ENCODE measurements at regions not wholly inside any gene's neighbourhood (a gene's known extent, or its start where the extent isn't known, plus 50 kb on each side); places are given as distances from the start of the nearest gene placed in this dataset.

DNA sequence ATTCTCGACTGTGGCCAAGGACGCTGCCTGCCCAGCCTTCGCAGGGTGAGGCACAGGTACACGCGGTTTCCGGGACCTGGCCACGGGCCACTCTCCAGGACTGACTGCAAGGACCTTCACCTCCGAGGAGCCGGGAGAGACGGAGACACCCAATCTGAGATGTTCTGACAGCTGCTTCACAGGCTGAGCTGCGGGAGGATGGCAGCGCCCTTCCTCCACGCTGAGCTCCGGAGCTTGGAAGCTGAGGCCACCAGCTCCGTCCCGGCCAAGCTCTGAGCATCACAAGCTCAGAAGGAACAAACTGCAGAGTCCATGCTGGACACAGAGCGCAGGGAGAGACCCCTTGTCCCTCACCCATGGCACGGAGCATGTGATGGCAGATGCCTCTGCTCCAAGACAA is 71.1 kb upstream of the CTDP1 start:
- no peaks in the 10 kb centered on the region for H3K36me3 ChIP-seq
- no peaks in the 10 kb centered on the region for H3K4me1 ChIP-seq (ENCODE audit: control insufficient read depth in 1 of 2, low read depth in 2 of 2)
- H3K27ac ChIP-seq = no peak overlapping the region
- H3K27me3 ChIP-seq (replicated peaks; ENCODE audit: insufficient read depth) = no peaks in the 10 kb centered on the region
- ATAC-seq (ENCODE audit: insufficient number of reproducible peaks, low FRiP score, low read depth) (no peak), DNase-seq (ENCODE audit: low spot score) (no peak)
- H3K4me3 ChIP-seq = no peak overlapping the region
- H3K9me3 ChIP-seq = no peaks in the 10 kb centered on the region
- TF ChIP-seq, protein P1, sequence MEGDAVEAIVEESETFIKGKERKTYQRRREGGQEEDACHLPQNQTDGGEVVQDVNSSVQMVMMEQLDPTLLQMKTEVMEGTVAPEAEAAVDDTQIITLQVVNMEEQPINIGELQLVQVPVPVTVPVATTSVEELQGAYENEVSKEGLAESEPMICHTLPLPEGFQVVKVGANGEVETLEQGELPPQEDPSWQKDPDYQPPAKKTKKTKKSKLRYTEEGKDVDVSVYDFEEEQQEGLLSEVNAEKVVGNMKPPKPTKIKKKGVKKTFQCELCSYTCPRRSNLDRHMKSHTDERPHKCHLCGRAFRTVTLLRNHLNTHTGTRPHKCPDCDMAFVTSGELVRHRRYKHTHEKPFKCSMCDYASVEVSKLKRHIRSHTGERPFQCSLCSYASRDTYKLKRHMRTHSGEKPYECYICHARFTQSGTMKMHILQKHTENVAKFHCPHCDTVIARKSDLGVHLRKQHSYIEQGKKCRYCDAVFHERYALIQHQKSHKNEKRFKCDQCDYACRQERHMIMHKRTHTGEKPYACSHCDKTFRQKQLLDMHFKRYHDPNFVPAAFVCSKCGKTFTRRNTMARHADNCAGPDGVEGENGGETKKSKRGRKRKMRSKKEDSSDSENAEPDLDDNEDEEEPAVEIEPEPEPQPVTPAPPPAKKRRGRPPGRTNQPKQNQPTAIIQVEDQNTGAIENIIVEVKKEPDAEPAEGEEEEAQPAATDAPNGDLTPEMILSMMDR (IDR thresholded peaks at IDR 0.05) = no peak

DNA sequence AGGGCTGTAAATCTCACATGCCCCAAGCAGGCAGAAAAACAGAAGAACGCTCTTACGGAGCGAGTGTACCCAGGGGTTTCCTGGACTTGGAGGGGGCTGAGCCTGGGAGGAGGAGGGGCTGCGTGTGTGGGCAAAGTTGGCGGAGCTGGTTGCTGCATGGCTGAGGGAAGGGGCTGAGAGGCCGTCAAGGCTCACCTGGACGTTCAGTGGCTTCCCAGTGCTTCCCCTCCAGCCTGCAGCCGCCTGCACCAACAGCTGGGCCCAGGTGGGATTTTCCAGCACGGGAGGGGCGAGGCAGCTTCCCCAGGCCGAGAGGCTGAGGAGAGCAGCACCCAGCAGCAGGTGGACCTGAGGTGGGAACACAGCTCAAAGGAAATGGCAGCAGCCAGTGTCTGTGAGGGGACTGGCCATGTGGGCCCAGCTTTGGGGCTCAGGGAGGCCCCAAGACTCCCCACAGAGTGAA is 70.6 kb upstream of the CTDP1 start:
- Histone ChIP-seq H3K9me3 (no peaks in the 10 kb centered on the region), H3K27me3 (replicated peaks; ENCODE audit: insufficient read depth) (no peaks in the 10 kb centered on the region), H3K27ac (no peak overlapping the region), H3K36me3 (no peaks in the 10 kb centered on the region), H3K4me1 (ENCODE audit: control insufficient read depth in 1 of 2, low read depth in 2 of 2) (no peaks in the 10 kb centered on the region), H3K4me3 (no peak overlapping the region)
- DNase-seq (ENCODE audit: low spot score) (no peak), ATAC-seq (ENCODE audit: insufficient number of reproducible peaks, low FRiP score, low read depth) (no peak)
- TF ChIP-seq, protein P1 (IDR thresholded peaks at IDR 0.05) = no peak

DNA sequence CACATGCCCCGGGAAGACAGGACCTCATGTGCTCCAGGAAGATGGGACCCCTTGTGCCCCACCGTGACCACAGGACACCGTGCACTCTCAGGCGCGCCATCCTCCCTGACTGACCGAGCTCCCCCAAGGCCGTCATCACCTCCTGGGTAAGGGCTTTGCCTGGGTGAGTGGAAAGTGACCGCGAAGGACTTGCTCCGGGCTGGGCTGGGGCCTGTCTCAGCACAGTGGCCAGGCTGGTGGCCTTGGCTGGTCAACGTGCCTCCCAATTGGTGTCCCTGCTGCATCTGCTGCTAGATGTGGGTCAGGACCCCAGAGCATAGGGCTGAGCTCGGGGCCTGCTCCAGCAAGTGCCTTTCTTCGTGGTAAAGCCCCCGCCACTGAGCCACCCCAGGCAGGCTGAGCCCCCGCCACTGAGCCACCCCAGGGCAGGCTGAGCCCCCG is 69.7 kb upstream of the CTDP1 start:
- Histone ChIP-seq H3K4me3 (no peak overlapping the region), H3K9me3 (no peaks in the 10 kb centered on the region), H3K4me1 (ENCODE audit: control insufficient read depth in 1 of 2, low read depth in 2 of 2) (no peaks in the 10 kb centered on the region), H3K27me3 (replicated peaks; ENCODE audit: insufficient read depth) (no peaks in the 10 kb centered on the region), H3K36me3 (no peaks in the 10 kb centered on the region), H3K27ac (no peak overlapping the region)
- TF ChIP-seq, protein P1 (IDR thresholded peaks at IDR 0.05) = no peak
- no peak for DNase-seq (ENCODE audit: low spot score)
- no peak for ATAC-seq (ENCODE audit: insufficient number of reproducible peaks, low FRiP score, low read depth)

DNA sequence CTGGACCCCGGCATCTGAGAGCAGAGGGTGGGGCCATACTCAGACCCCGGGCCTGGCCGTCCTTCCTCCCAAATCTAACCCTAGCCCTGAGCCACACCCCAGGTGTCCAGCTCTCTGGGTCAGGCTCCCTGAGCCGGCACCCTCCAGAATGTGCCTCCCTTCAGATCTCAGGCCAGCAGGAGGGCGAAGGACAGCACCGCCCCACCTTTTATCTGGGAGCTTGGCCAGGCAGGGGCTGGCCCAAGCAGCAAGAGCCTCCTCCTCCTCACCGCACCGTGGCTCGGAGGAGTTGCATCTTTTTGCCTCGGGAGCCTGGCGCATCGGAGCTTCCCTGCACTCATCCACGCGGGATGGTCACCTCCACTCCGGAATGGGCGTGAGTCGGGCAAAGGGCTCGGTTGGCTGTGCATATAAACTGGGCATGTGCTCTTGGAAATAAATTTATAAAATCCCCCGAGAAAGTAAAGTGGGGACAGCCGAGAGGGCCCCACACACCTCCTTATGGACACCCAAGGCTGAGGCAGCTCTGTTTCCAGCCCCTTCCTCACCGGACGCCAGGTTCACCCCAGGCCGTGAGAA is 69.1 kb upstream of the CTDP1 start:
- Histone ChIP-seq H3K4me3 (no peak overlapping the region), H3K9me3 (no peaks in the 10 kb centered on the region), H3K4me1 (ENCODE audit: control insufficient read depth in 1 of 2, low read depth in 2 of 2) (no peaks in the 10 kb centered on the region), H3K27ac (no peak overlapping the region), H3K27me3 (replicated peaks; ENCODE audit: insufficient read depth) (no peaks in the 10 kb centered on the region), H3K36me3 (no peaks in the 10 kb centered on the region)
- DNase-seq (ENCODE audit: low spot score) (no peak), ATAC-seq (ENCODE audit: insufficient number of reproducible peaks, low FRiP score, low read depth) (no peak)
- TF ChIP-seq, protein P1 (IDR thresholded peaks at IDR 0.05) = no peak

DNA sequence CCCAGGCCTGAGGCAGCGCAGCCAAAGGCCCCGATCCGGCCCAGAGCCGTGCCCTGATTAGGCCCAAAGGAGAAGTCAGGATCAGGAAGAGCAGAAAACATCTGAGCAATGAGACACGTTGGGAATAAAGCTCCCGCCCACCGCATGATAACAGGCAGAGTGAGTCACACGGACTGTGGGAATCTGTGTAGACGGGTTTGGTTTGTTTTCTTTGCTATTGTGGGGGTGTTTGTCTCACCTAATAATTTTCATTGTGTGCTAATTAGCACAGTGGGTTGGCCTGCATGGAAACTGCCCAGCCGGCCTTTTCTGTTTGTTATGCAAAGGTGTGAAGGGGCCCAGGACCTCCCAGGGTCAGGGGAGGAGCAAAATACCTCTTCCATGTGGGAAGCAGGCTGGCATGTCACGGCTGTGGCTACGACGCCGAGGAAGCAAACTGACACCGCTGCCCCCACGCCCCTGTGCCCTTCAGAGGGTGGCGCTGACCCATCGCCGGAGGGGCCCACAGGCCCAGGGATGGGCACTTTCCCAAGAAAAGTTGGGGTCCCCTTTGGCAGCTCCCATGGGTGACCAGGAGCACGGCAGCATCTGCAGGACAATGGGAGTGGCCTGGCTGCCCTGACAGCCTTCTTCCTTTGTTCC is 68.4 kb upstream of the CTDP1 start:
- no peak for DNase-seq (ENCODE audit: low spot score)
- TF ChIP-seq, protein P1 (IDR thresholded peaks at IDR 0.05) = no peak
- Histone ChIP-seq H3K27ac (no peak overlapping the region), H3K4me3 (no peak overlapping the region), H3K9me3 (no peaks in the 10 kb centered on the region), H3K4me1 (ENCODE audit: control insufficient read depth in 1 of 2, low read depth in 2 of 2) (no peaks in the 10 kb centered on the region), H3K27me3 (replicated peaks; ENCODE audit: insufficient read depth) (no peaks in the 10 kb centered on the region), H3K36me3 (no peaks in the 10 kb centered on the region)
- ATAC-seq (ENCODE audit: insufficient number of reproducible peaks, low FRiP score, low read depth) = no peak

Measured in thoracic aorta (tissue), 2 donors.